HepG2 (cell line): ENCODE measurements at regions not wholly inside any gene's neighbourhood (a gene's known extent, or its start where the extent isn't known, plus 50 kb on each side); places are given as distances from the start of the nearest gene placed in this dataset.

Experiments
- ATAC-seq: fragments of 200-7000 bp; cut with Tn5 transposase; 3 replicates; pipeline ENCODE4 v1.9.1; 2020; ENCODE audit warnings: mild to moderate bottlenecking, moderate library complexity
- BruUV-seq: library from RNA; stranded (reverse); fragments of 400-500 nt; replicated peaks from 2 replicates; lab custom pipeline; 2021; lab: Mats Ljungman, UMichigan
- CTCF ChIA-PET: fragments of 300-600 bp; formaldehyde crosslinking; extraction: SDS; loops from one replicate; lab custom pipeline; 2021; ENCODE audit warnings: low total read pairs, inconsistent platforms, low intra/inter-chr PET ratio; lab: Yijun Ruan, JAX
- POLR2A ChIA-PET: fragments of 350-600 bp; sonication (Branson Sonifier 250); formaldehyde crosslinking; loops from one replicate; lab custom pipeline; 2020; ENCODE audit warnings: antibody characterized with exemption, inconsistent platforms; lab: Yijun Ruan, JAX
- DNase-seq: peaks from one replicate; pipeline ENCODE4 v3.0.0-alpha.2; 2015; ENCODE audit warnings: low spot score
- FAIRE-seq: peaks from 3 replicates; lab custom pipeline; 2011; peaks lifted over from hg19 to GRCh38; lab: Jason Lieb, UNC
- H2AFZ ChIP-seq: one replicate; pipeline ENCODE4 v1.6.1; 2011; ENCODE audit warnings: low read length, inconsistent platforms
- H3K27ac ChIP-seq: fragments of 300-600 bp; 3 replicates; pipeline ENCODE4 v1.8.0; 2011; ENCODE audit warnings: mixed run types, mild to moderate bottlenecking, mixed read lengths, low read length, inconsistent platforms; ENCODE audit not compliant: insufficient read depth; ENCODE audit errors: extremely low read length
- H3K27me3 ChIP-seq, 2 experiments: fragments of 200-600 bp in 1 of 2; 2 replicates in 1 of 2; 3 replicates in 1 of 2; pipeline versions ENCODE4 v1.6.0 to v1.8.0; 2011; ENCODE audit warnings: low read length in 2 of 2, mild to moderate bottlenecking in 2 of 2, moderate library complexity in 2 of 2, inconsistent platforms in 1 of 2; ENCODE audit not compliant: insufficient read depth in 2 of 2, control insufficient read depth in 1 of 2
- H3K36me3 ChIP-seq, 2 experiments: fragments of 200-600 bp in 1 of 2; replicated peaks in 1 of 2; 2 replicates in 1 of 2; 3 replicates in 1 of 2; pipeline versions ENCODE4 v1.5.1 to v1.8.0; 2011; ENCODE audit warnings: low read length in 2 of 2, inconsistent platforms in 1 of 2; ENCODE audit not compliant: insufficient read depth in 2 of 2, control insufficient read depth in 1 of 2
- H3K4me1 ChIP-seq: 2 replicates; pipeline ENCODE4 v1.5.1; 2012; ENCODE audit warnings: low read length, inconsistent platforms; ENCODE audit not compliant: insufficient read depth
- H3K4me2 ChIP-seq: 2 replicates; pipeline ENCODE4 v1.6.0; 2011; ENCODE audit warnings: low read depth, low read length, inconsistent platforms
- H3K4me3 ChIP-seq, 3 experiments: fragments of 200-600 bp in 1 of 3; sonication (generic), shearing (Covaris generic) in 1 of 3; replicated peaks in 1 of 3; 2 replicates each; pipeline ENCODE4 v1.5.1; 2011 to 2016; ENCODE audit warnings: low read length in 3 of 3, inconsistent platforms in 2 of 3, low read depth in 2 of 3, mild to moderate bottlenecking in 2 of 3, control low read depth in 1 of 3, mixed read lengths in 1 of 3; ENCODE audit not compliant: insufficient read depth in 1 of 3
- H3K79me2 ChIP-seq: one replicate; pipeline ENCODE4 v1.6.1; 2011; ENCODE audit warnings: low read length, inconsistent platforms; ENCODE audit not compliant: insufficient read depth
- H3K9ac ChIP-seq: 2 replicates; pipeline ENCODE4 v1.6.0; 2011; ENCODE audit warnings: mild to moderate bottlenecking, low read depth, low read length, inconsistent platforms; ENCODE audit not compliant: insufficient read depth
- H3K9me3 ChIP-seq: 2 replicates; pipeline ENCODE4 v1.5.1; 2012; ENCODE audit warnings: mild to moderate bottlenecking, low read length
- H4K20me1 ChIP-seq: 2 replicates; pipeline ENCODE4 v1.6.0; 2011; ENCODE audit warnings: inconsistent platforms, mild to moderate bottlenecking, low read length, moderate library complexity; ENCODE audit not compliant: insufficient read depth
- CREB3 ChIP-seq: sonication (generic); formaldehyde crosslinking; IDR thresholded peaks from 2 replicates; pipeline ENCODE4 v1.5.0; 2020; ENCODE audit warnings: missing genetic modification reagents
- IRF2 ChIP-seq: IDR thresholded peaks from 2 replicates; pipeline ENCODE4 v1.6.1; 2018; ENCODE audit warnings: missing genetic modification reagents, missing compliant biosample characterization
- IRX3 ChIP-seq: sonication (generic); formaldehyde crosslinking; IDR thresholded peaks from 2 replicates; pipeline ENCODE4 v1.8.1; 2023; ENCODE audit warnings: mild to moderate bottlenecking, low read depth, missing genetic modification reagents, borderline replicate concordance
- KAT8 ChIP-seq: IDR thresholded peaks from 2 replicates; pipeline ENCODE4 v1.6.1; 2016; ENCODE audit warnings: missing genetic modification reagents, missing compliant biosample characterization
- NFKBIZ ChIP-seq: IDR thresholded peaks from 2 replicates; pipeline ENCODE4 v1.6.1; 2018; ENCODE audit warnings: missing genetic modification reagents, missing compliant biosample characterization
- RERE ChIP-seq: IDR thresholded peaks from 2 replicates; pipeline ENCODE4 v1.6.1; 2016; ENCODE audit warnings: low read depth, missing genetic modification reagents, missing compliant biosample characterization
- SNAPC5 ChIP-seq: sonication (generic); formaldehyde crosslinking; IDR thresholded peaks from 2 replicates; pipeline ENCODE4 v1.8.1; 2023; ENCODE audit warnings: mild to moderate bottlenecking, missing genetic modification reagents, borderline replicate concordance
- SPEN ChIP-seq: sonication (generic); formaldehyde crosslinking; IDR thresholded peaks from 2 replicates; pipeline ENCODE4 v1.5.1; 2020; ENCODE audit warnings: low read depth, mild to moderate bottlenecking, missing genetic modification reagents
- STAG1 ChIP-seq: sonication (generic); formaldehyde crosslinking; IDR thresholded peaks from 2 replicates; pipeline ENCODE4 v1.4.0; 2020; ENCODE audit warnings: missing genetic modification reagents
- ZNF160 ChIP-seq: sonication (generic); formaldehyde crosslinking; IDR thresholded peaks from 2 replicates; pipeline ENCODE4 v1.8.0; 2022; ENCODE audit warnings: mild to moderate bottlenecking, inconsistent platforms, missing genetic modification reagents
- ZNF263 ChIP-seq: sonication (generic); formaldehyde crosslinking; IDR thresholded peaks from 2 replicates; pipeline ENCODE4 v1.4.0; 2020; ENCODE audit warnings: missing genetic modification reagents
- ZNF275 ChIP-seq: sonication (generic); formaldehyde crosslinking; IDR thresholded peaks from 2 replicates; pipeline ENCODE4 v1.8.0; 2022; ENCODE audit warnings: missing genetic modification reagents, mild to moderate bottlenecking, inconsistent platforms, borderline replicate concordance
- ZNF530 ChIP-seq: sonication (generic); formaldehyde crosslinking; IDR thresholded peaks from 2 replicates; pipeline ENCODE4 v1.5.0; 2020; ENCODE audit warnings: low read depth, mild to moderate bottlenecking, missing genetic modification reagents
- ZNF644 ChIP-seq: IDR thresholded peaks from 2 replicates; pipeline ENCODE4 v1.6.1; 2016; ENCODE audit warnings: low read depth
- ZNF775 ChIP-seq: sonication (generic); formaldehyde crosslinking; IDR thresholded peaks from 2 replicates; pipeline ENCODE4 v1.4.0; 2020; ENCODE audit warnings: missing genetic modification reagents, mild to moderate bottlenecking, moderate library complexity, borderline replicate concordance
- WGBS: methylation state at CpG from one replicate; pipeline ENCODE4 v1.1.6; 2017; ENCODE audit warnings: low lambda C conversion rate; 5-methylcytosine and 5-hydroxymethylcytosine counted together
- in situ Hi-C: cut with HindIII; loops from 2 replicates; pipeline ENCODE4 v1.10.0; 2017; ENCODE audit warnings: low pct_unique_long_range_greater_than_20kb; ENCODE audit not compliant: extremely low pct_ligation_motif_present
- intact Hi-C: fragments of 100-400 bp; cut with micrococcal nuclease; formaldehyde crosslinking; loops from one replicate; pipeline ENCODE4 v1.10.0; 2022; ENCODE audit not compliant: unreplicated experiment
- TF ChIP-seq, protein P1 (sequence below): sonication (generic); formaldehyde crosslinking; IDR thresholded peaks from 2 replicates; pipeline ENCODE4 v1.5.0; 2020; ENCODE audit warnings: mild to moderate bottlenecking, missing genetic modification reagents

GRCh38 chr18:60891936-60892335, 441.3 kb upstream of the CDH20 start:
- no peak for FAIRE-seq
- Histone ChIP-seq H3K9ac (no peak overlapping the region), H4K20me1 (no peaks in the 10 kb centered on the region), H3K79me2 (no peaks in the 10 kb centered on the region), H3K4me1 (no peaks in the 10 kb centered on the region), H3K27ac (no peak overlapping the region), H2AFZ (no peak overlapping the region), H3K27me3 (no peaks in the 10 kb centered on the region), H3K36me3 (no peaks in the 10 kb centered on the region), H3K4me2 (no peak overlapping the region), H3K4me3 (no peak overlapping the region), H3K9me3 (no peaks in the 10 kb centered on the region)
- DNase-seq: no peak
- intact Hi-C loops (no loop called here), in situ Hi-C loops (no loop called here)
- no peak for ATAC-seq
- no TSS peak for BruUV-seq
- CTCF ChIA-PET: no interaction called here
- 16% methylated on average over 5 of the region's 5 CpGs for WGBS
- POLR2A ChIA-PET: no interaction called here
- TF ChIP-seq NFKBIZ (CRISPR knock-in tag): no peak
- TF ChIP-seq ZNF530: no peak
- TF ChIP-seq ZNF775 (CRISPR knock-in tag): no peak
- TF ChIP-seq IRX3 (CRISPR knock-in tag): no peak
- TF ChIP-seq, protein P1, sequence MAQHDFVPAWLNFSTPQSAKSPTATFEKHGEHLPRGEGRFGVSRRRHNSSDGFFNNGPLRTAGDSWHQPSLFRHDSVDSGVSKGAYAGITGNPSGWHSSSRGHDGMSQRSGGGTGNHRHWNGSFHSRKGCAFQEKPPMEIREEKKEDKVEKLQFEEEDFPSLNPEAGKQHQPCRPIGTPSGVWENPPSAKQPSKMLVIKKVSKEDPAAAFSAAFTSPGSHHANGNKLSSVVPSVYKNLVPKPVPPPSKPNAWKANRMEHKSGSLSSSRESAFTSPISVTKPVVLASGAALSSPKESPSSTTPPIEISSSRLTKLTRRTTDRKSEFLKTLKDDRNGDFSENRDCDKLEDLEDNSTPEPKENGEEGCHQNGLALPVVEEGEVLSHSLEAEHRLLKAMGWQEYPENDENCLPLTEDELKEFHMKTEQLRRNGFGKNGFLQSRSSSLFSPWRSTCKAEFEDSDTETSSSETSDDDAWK (CRISPR knock-in tag): no peak
- TF ChIP-seq CREB3: no peak
- TF ChIP-seq ZNF263: no peak
- no peak for TF ChIP-seq STAG1 (CRISPR knock-in tag)
- no peak for TF ChIP-seq IRF2 (CRISPR knock-in tag)
- TF ChIP-seq ZNF275 (CRISPR knock-in tag): no peak
- no peak for TF ChIP-seq ZNF644 (CRISPR knock-in tag)
- no peak for TF ChIP-seq SPEN
- no peak for TF ChIP-seq RERE (CRISPR knock-in tag)
- no peak for TF ChIP-seq ZNF160
- TF ChIP-seq KAT8: no peak
- TF ChIP-seq SNAPC5 (CRISPR knock-in tag): no peak
